Astrocyte (in vitro differentiated cells and primary cell): ENCODE measurements at regions not wholly inside any gene's neighbourhood (a gene's known extent, or its start where the extent isn't known, plus 50 kb on each side); places are given as distances from the start of the nearest gene placed in this dataset.

Source experiments
- DNase-seq: peaks from one replicate; pipeline ENCODE4 v3.0.0-alpha.2; 2010; ENCODE audit warnings: low read depth
- FAIRE-seq: peaks from 2 replicates; lab custom pipeline; 2011; peaks lifted over from hg19 to GRCh38; lab: Jason Lieb, UNC
- H2AFZ ChIP-seq: 2 replicates; pipeline ENCODE4 v1.6.0; 2012; ENCODE audit warnings: low read depth, low read length, inconsistent platforms
- H3K27ac ChIP-seq: 2 replicates; pipeline ENCODE4 v1.5.1; 2011; ENCODE audit warnings: low read depth, low read length, inconsistent platforms
- H3K27me3 ChIP-seq: 2 replicates; pipeline ENCODE4 v1.6.0; 2011; ENCODE audit warnings: low read length, inconsistent platforms; ENCODE audit not compliant: insufficient read depth
- H3K36me3 ChIP-seq: 2 replicates; pipeline ENCODE4 v1.5.1; 2011; ENCODE audit warnings: low read length, inconsistent platforms; ENCODE audit not compliant: insufficient read depth
- H3K4me1 ChIP-seq: 2 replicates; pipeline ENCODE4 v1.5.1; 2011; ENCODE audit warnings: low read length, inconsistent platforms; ENCODE audit not compliant: insufficient read depth
- H3K4me2 ChIP-seq: 2 replicates; pipeline ENCODE4 v1.6.0; 2012; ENCODE audit warnings: low read length, inconsistent platforms
- H3K4me3 ChIP-seq: 2 replicates; pipeline ENCODE4 v1.5.1; 2011; ENCODE audit warnings: low read depth, mild to moderate bottlenecking, low read length, inconsistent platforms; ENCODE audit not compliant: insufficient read depth
- H3K79me2 ChIP-seq: 2 replicates; pipeline ENCODE4 v1.6.0; 2012; ENCODE audit warnings: mild to moderate bottlenecking, low read length, inconsistent platforms; ENCODE audit not compliant: insufficient read depth
- H3K9ac ChIP-seq: 2 replicates; pipeline ENCODE4 v1.6.0; 2012; ENCODE audit warnings: mild to moderate bottlenecking, low read length, inconsistent platforms
- H3K9me3 ChIP-seq: 2 replicates; pipeline ENCODE4 v1.5.1; 2012; ENCODE audit warnings: low read depth, mild to moderate bottlenecking, low read length, inconsistent platforms; ENCODE audit not compliant: insufficient read depth
- H4K20me1 ChIP-seq: 2 replicates; pipeline ENCODE4 v1.6.0; 2012; ENCODE audit warnings: low read length, inconsistent platforms; ENCODE audit not compliant: insufficient read depth
- H3K27ac Mint-ChIP-seq: one replicate; pipeline ENCODE4 v1.8.0; 2021; ENCODE audit warnings: mild to moderate bottlenecking, mixed read lengths; ENCODE audit not compliant: unreplicated experiment
- H3K27me3 Mint-ChIP-seq: one replicate; pipeline ENCODE4 v1.8.0; 2021; ENCODE audit warnings: low read depth, mixed read lengths; ENCODE audit not compliant: unreplicated experiment
- H3K36me3 Mint-ChIP-seq: one replicate; pipeline ENCODE4 v1.8.0; 2021; ENCODE audit warnings: low read depth, mixed read lengths; ENCODE audit not compliant: unreplicated experiment
- H3K4me1 Mint-ChIP-seq: one replicate; pipeline ENCODE4 v1.8.0; 2021; ENCODE audit warnings: low read depth, mixed read lengths; ENCODE audit not compliant: unreplicated experiment
- H3K4me3 Mint-ChIP-seq: one replicate; pipeline ENCODE4 v1.8.0; 2021; ENCODE audit warnings: mild to moderate bottlenecking, moderate library complexity, mixed read lengths; ENCODE audit not compliant: unreplicated experiment
- H3K9me3 Mint-ChIP-seq: one replicate; pipeline ENCODE4 v1.8.0; 2021; ENCODE audit warnings: mild to moderate bottlenecking, mixed read lengths; ENCODE audit not compliant: unreplicated experiment
- EZH2 ChIP-seq: IDR thresholded peaks from 2 replicates; pipeline ENCODE4 v1.6.1; 2012; ENCODE audit warnings: mild to moderate bottlenecking, low read length, inconsistent platforms; ENCODE audit not compliant: insufficient read depth
- TF ChIP-seq, protein P1 (sequence below): IDR thresholded peaks from 2 replicates; pipeline ENCODE4 v1.5.1; 2011; ENCODE audit warnings: low read depth, mild to moderate bottlenecking, inconsistent platforms, low read length, moderate library complexity; ENCODE audit not compliant: insufficient read depth

GRCh38 chr1:13956393-13956792 is 256.4 kb downstream of the PRDM2 start:
- H3K36me3 ChIP-seq, result no peaks in the 10 kb centered on the region
- no peaks in the 10 kb centered on the region for H3K9me3 ChIP-seq
- H4K20me1 ChIP-seq, result no peaks in the 10 kb centered on the region
- no peak overlapping the region for H2AFZ ChIP-seq
- no peaks in the 10 kb centered on the region for H3K4me1 Mint-ChIP-seq
- no peak for FAIRE-seq
- H3K4me3 ChIP-seq, result no peak overlapping the region
- no peak for DNase-seq
- no peaks in the 10 kb centered on the region for H3K9me3 Mint-ChIP-seq
- H3K4me3 Mint-ChIP-seq, result no peak overlapping the region
- H3K4me1 ChIP-seq, result no peaks in the 10 kb centered on the region
- H3K9ac ChIP-seq, result no peak overlapping the region
- no peaks in the 10 kb centered on the region for H3K27me3 ChIP-seq
- TF ChIP-seq EZH2, result no peak
- TF ChIP-seq, protein P1, sequence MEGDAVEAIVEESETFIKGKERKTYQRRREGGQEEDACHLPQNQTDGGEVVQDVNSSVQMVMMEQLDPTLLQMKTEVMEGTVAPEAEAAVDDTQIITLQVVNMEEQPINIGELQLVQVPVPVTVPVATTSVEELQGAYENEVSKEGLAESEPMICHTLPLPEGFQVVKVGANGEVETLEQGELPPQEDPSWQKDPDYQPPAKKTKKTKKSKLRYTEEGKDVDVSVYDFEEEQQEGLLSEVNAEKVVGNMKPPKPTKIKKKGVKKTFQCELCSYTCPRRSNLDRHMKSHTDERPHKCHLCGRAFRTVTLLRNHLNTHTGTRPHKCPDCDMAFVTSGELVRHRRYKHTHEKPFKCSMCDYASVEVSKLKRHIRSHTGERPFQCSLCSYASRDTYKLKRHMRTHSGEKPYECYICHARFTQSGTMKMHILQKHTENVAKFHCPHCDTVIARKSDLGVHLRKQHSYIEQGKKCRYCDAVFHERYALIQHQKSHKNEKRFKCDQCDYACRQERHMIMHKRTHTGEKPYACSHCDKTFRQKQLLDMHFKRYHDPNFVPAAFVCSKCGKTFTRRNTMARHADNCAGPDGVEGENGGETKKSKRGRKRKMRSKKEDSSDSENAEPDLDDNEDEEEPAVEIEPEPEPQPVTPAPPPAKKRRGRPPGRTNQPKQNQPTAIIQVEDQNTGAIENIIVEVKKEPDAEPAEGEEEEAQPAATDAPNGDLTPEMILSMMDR, result no peak
- H3K27ac ChIP-seq, result no peak overlapping the region
- no peak overlapping the region for H3K27ac Mint-ChIP-seq
- H3K36me3 Mint-ChIP-seq, result no peaks in the 10 kb centered on the region
- peaks cover 14% of the 10 kb centered on the region for H3K27me3 Mint-ChIP-seq
- H3K4me2 ChIP-seq, result no peak overlapping the region
- no peaks in the 10 kb centered on the region for H3K79me2 ChIP-seq

GRCh38 chr1:13960375-13960987 is 260.5 kb downstream of the PRDM2 start:
- DNase-seq (peak; percentile 10), FAIRE-seq (peak; percentile 90)
- Mint-ChIP-seq H3K27me3 (peaks cover 39% of the 10 kb centered on the region), H3K27ac (no peak overlapping the region), H3K36me3 (no peaks in the 10 kb centered on the region), H3K9me3 (peaks cover 4% of the 10 kb centered on the region), H3K4me1 (no peaks in the 10 kb centered on the region), H3K4me3 (no peak overlapping the region)
- no peak overlapping the region for H3K4me3 ChIP-seq
- H3K4me2 ChIP-seq, result no peak overlapping the region
- no peaks in the 10 kb centered on the region for H4K20me1 ChIP-seq
- no peaks in the 10 kb centered on the region for H3K9me3 ChIP-seq
- H3K4me1 ChIP-seq, result no peaks in the 10 kb centered on the region
- no peak overlapping the region for H3K27ac ChIP-seq
- no peaks in the 10 kb centered on the region for H3K79me2 ChIP-seq
- H3K27me3 ChIP-seq, result peaks cover 2% of the 10 kb centered on the region
- H2AFZ ChIP-seq, result peak overlapping the region; percentile 24
- H3K9ac ChIP-seq, result no peak overlapping the region
- H3K36me3 ChIP-seq, result no peaks in the 10 kb centered on the region
- TF ChIP-seq, protein P1, result peak; percentile 91
- no peak for TF ChIP-seq EZH2

- no peak for DNase-seq
- Mint-ChIP-seq H3K4me1 (no peaks in the 10 kb centered on the region), H3K27ac (no peak overlapping the region), H3K36me3 (no peaks in the 10 kb centered on the region), H3K9me3 (peaks cover 4% of the 10 kb centered on the region), H3K27me3 (peaks cover 38% of the 10 kb centered on the region), H3K4me3 (no peak overlapping the region)
- no peak overlapping the region for H3K4me3 ChIP-seq
- no peaks in the 10 kb centered on the region for H3K36me3 ChIP-seq
- H3K4me2 ChIP-seq, result no peak overlapping the region
- H3K27me3 ChIP-seq, result peaks cover 2% of the 10 kb centered on the region
- no peak overlapping the region for H2AFZ ChIP-seq
- no peak for FAIRE-seq
- H3K9ac ChIP-seq, result no peak overlapping the region
- H3K4me1 ChIP-seq, result no peaks in the 10 kb centered on the region
- no peak for TF ChIP-seq EZH2
- TF ChIP-seq, protein P1, result no peak
- no peaks in the 10 kb centered on the region for H4K20me1 ChIP-seq
- no peaks in the 10 kb centered on the region for H3K79me2 ChIP-seq
- H3K9me3 ChIP-seq, result peaks cover 2% of the 10 kb centered on the region
- no peak overlapping the region for H3K27ac ChIP-seq
Observed at GRCh38 chr1:13964768-13965167, 264.8 kb downstream of the PRDM2 start.
